ENCODE measurements at regions not wholly inside any gene's neighbourhood (a gene's known extent, or its start where the extent isn't known, plus 50 kb on each side); places are given as distances from the start of the nearest gene placed in this dataset.

- H3K27ac ChIP-seq = no peak overlapping the region
- no peak overlapping the region for H3K4me3 ChIP-seq
- intact Hi-C loops (cut with DNase I; ENCODE audit: low total_unique reads) = no loop called here
- H3K4me1 ChIP-seq = no peaks in the 10 kb centered on the region
- DNase-seq = no peak
- H3K27me3 ChIP-seq = no peaks in the 10 kb centered on the region
- H3K9me3 ChIP-seq = no peaks in the 10 kb centered on the region
- no peaks in the 10 kb centered on the region for H3K36me3 ChIP-seq
- TF ChIP-seq CTCF (IDR thresholded peaks at IDR 0.05) = no peak
These were observed 441.0 kb downstream of the TUSC7 start for GRCh38 chr3:117150628-117151027.

GRCh38 chr3:117160176-117160575 is 450.6 kb downstream of the TUSC7 start:
- DNase-seq = no peak
- Histone ChIP-seq H3K4me3 (no peak overlapping the region), H3K27ac (no peak overlapping the region), H3K4me1 (no peaks in the 10 kb centered on the region), H3K36me3 (no peaks in the 10 kb centered on the region), H3K27me3 (no peaks in the 10 kb centered on the region), H3K9me3 (no peaks in the 10 kb centered on the region)
- intact Hi-C loops (cut with DNase I; ENCODE audit: low total_unique reads) = loop anchor here (10.0 kb wide), 1 partner anchor 285 kb away; no protein-coding TSS in a partner anchor
- no peak for TF ChIP-seq CTCF (IDR thresholded peaks at IDR 0.05)

DNA sequence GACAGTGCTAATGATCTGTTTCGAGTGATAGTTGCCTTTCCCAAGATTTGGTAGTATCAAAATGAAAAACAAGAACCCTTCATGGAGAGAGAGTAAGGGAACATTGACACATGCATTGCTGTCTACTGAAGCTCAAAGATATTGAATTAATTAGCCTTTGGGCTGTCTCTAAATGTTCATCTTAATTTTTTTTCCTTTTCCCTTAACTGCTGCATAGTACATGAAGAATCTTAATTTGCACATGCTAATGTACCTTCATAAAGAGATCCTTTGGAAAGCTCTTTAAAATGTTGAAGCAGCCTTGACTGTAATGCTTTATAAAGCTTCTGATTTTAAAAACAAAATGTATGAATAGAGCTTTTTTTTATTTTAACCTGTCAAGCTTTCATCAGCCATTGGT is 452.2 kb downstream of the TUSC7 start:
- H3K4me1 ChIP-seq = no peaks in the 10 kb centered on the region
- no peaks in the 10 kb centered on the region for H3K36me3 ChIP-seq
- intact Hi-C loops (cut with DNase I; ENCODE audit: low total_unique reads) = loop anchor here (10.0 kb wide), 1 partner anchor 287 kb away; no protein-coding TSS in a partner anchor
- no peak for TF ChIP-seq CTCF (IDR thresholded peaks at IDR 0.05)
- no peak for DNase-seq
- no peaks in the 10 kb centered on the region for H3K27me3 ChIP-seq
- H3K9me3 ChIP-seq = no peaks in the 10 kb centered on the region
- H3K4me3 ChIP-seq = no peak overlapping the region
- no peak overlapping the region for H3K27ac ChIP-seq

- no peak overlapping the region for H3K27ac ChIP-seq
- no peak for DNase-seq
- no peaks in the 10 kb centered on the region for H3K9me3 ChIP-seq
- TF ChIP-seq CTCF (IDR thresholded peaks at IDR 0.05) = no peak
- H3K27me3 ChIP-seq = no peaks in the 10 kb centered on the region
- H3K36me3 ChIP-seq = no peaks in the 10 kb centered on the region
- no peak overlapping the region for H3K4me3 ChIP-seq
- H3K4me1 ChIP-seq = no peaks in the 10 kb centered on the region
- intact Hi-C loops (cut with DNase I; ENCODE audit: low total_unique reads) = loop anchor here (10.0 kb wide), 1 partner anchor 290 kb away; no protein-coding TSS in a partner anchor
These were observed 455.6 kb downstream of the TUSC7 start for GRCh38 chr3:117165176-117165575.

DNA sequence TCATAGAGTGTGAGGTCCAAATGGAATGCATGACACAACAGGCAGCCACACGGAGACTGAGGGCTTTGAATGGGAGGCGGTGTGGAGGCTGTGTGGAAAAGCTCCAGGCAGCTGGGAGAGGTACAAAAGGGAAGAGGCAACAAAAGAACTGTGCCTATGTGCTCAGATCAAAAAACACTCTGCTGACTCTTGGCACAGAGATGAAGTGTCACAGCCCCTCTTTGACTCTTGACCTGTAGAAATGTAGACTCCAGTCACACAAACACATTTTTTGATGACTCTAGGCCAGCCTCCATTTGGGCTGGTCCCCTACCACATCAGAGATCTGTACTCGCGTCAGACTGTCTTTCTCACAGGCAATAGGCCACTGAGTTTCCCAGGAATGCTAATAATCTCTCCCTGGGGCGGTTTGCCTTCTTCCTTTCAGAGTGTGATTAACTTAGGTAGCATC is 456.0 kb downstream of the TUSC7 start:
- TF ChIP-seq CTCF (IDR thresholded peaks at IDR 0.05) = no peak
- Histone ChIP-seq H3K4me1 (no peaks in the 10 kb centered on the region), H3K4me3 (no peak overlapping the region), H3K27me3 (no peaks in the 10 kb centered on the region), H3K27ac (no peak overlapping the region), H3K9me3 (no peaks in the 10 kb centered on the region), H3K36me3 (no peaks in the 10 kb centered on the region)
- intact Hi-C loops (cut with DNase I; ENCODE audit: low total_unique reads) = loop anchor here (10.0 kb wide), 1 partner anchor 291 kb away; no protein-coding TSS in a partner anchor
- DNase-seq = no peak

GRCh38 chr3:117168896-117169295 is 459.3 kb downstream of the TUSC7 start:
- Histone ChIP-seq H3K36me3 (no peaks in the 10 kb centered on the region), H3K27ac (no peak overlapping the region), H3K27me3 (no peaks in the 10 kb centered on the region), H3K4me1 (no peaks in the 10 kb centered on the region), H3K4me3 (no peak overlapping the region), H3K9me3 (no peaks in the 10 kb centered on the region)
- intact Hi-C loops (cut with DNase I; ENCODE audit: low total_unique reads) = loop anchor here (10.0 kb wide), 1 partner anchor 294 kb away; no protein-coding TSS in a partner anchor
- DNase-seq = no peak
- no peak for TF ChIP-seq CTCF (IDR thresholded peaks at IDR 0.05)
